OCI-LY7 (cell line): ENCODE measurements at regions not wholly inside any gene's neighbourhood (a gene's known extent, or its start where the extent isn't known, plus 50 kb on each side); places are given as distances from the start of the nearest gene placed in this dataset.
"Not testable (repeated sequence)": the region's sequence is repeated elsewhere in the genome, so short reads cannot be mapped to it uniquely, and the experiment has no call there.

Source experiments
- BruUV-seq: library from RNA; stranded (reverse); fragments of 400-500 nt; replicated peaks from 2 replicates; lab custom pipeline; 2021; lab: Mats Ljungman, UMichigan
- CTCF ChIA-PET: fragments of 300-600 bp; sonication (Branson Sonifier 250); formaldehyde crosslinking; loops from one replicate; lab custom pipeline; 2022; ENCODE audit warnings: antibody characterized with exemption; ENCODE audit not compliant: unreplicated experiment; lab: Charles Lee
- POLR2A ChIA-PET: fragments of 300-600 bp; sonication (Branson Sonifier 250); formaldehyde crosslinking; loops from one replicate; lab custom pipeline; 2022; ENCODE audit warnings: antibody characterized with exemption; lab: Charles Lee
- DNase-seq: peaks from one replicate; pipeline ENCODE4 v3.0.0-alpha.2; 2015; ENCODE audit warnings: low spot score
- H2AFZ ChIP-seq: fragments of 200-600 bp; sonication (generic), shearing (Covaris generic); 2 replicates; pipeline ENCODE4 v1.6.1; 2014; ENCODE audit warnings: mild to moderate bottlenecking, antibody characterized with exemption, low read length, moderate library complexity
- H3K27ac ChIP-seq: fragments of 200-600 bp; sonication (generic); 2 replicates; pipeline ENCODE4 v1.5.1; 2014; ENCODE audit warnings: mixed run types, low read depth, mild to moderate bottlenecking, moderate library complexity, low read length, inconsistent platforms; ENCODE audit not compliant: poor library complexity, severe bottlenecking
- H3K36me3 ChIP-seq: fragments of 200-600 bp; sonication (generic); 2 replicates; pipeline ENCODE4 v1.6.1; 2014; ENCODE audit warnings: mild to moderate bottlenecking, antibody characterized with exemption, low read length, moderate library complexity, mixed read lengths; ENCODE audit not compliant: insufficient read depth
- H3K4me1 ChIP-seq: fragments of 200-600 bp; sonication (generic); 2 replicates; pipeline ENCODE4 v1.5.1; 2014; ENCODE audit warnings: mild to moderate bottlenecking, low read length; ENCODE audit not compliant: insufficient read depth, poor library complexity, severe bottlenecking
- H3K4me2 ChIP-seq: fragments of 200-600 bp; sonication (generic); 2 replicates; pipeline ENCODE4 v1.6.1; 2014; ENCODE audit warnings: mild to moderate bottlenecking, low read length
- H3K4me3 ChIP-seq: fragments of 200-600 bp; sonication (generic); 2 replicates; pipeline ENCODE4 v1.5.1; 2014; ENCODE audit warnings: mild to moderate bottlenecking, low read depth, low read length; ENCODE audit not compliant: poor library complexity, severe bottlenecking
- H3K79me2 ChIP-seq: fragments of 200-600 bp; sonication (generic); 2 replicates; pipeline ENCODE4 v1.6.1; 2016; ENCODE audit warnings: low read depth, mild to moderate bottlenecking, low read length, moderate library complexity, mixed read lengths; ENCODE audit not compliant: insufficient read depth
- H3K9me2 ChIP-seq: fragments of 200-600 bp; sonication (generic); 2 replicates; pipeline ENCODE4 v1.6.1; 2016; ENCODE audit warnings: mild to moderate bottlenecking, low read length, mixed read lengths; ENCODE audit not compliant: insufficient read depth
- H3K9me3 ChIP-seq: fragments of 200-600 bp; sonication (generic); 2 replicates; pipeline ENCODE4 v1.6.1; 2014; ENCODE audit warnings: mild to moderate bottlenecking, mixed run types, low read length, mixed read lengths
- H4K20me1 ChIP-seq: fragments of 200-600 bp; sonication (generic); 2 replicates; pipeline ENCODE4 v1.6.1; 2014; ENCODE audit warnings: mild to moderate bottlenecking, antibody characterized with exemption, low read length, moderate library complexity, mixed read lengths; ENCODE audit not compliant: insufficient read depth
- intact Hi-C: fragments of 100-400 bp; cut with micrococcal nuclease; formaldehyde crosslinking; loops from one replicate; pipeline ENCODE4 v1.10.0; 2022; ENCODE audit not compliant: unreplicated experiment

- CTCF ChIA-PET, H3K79me2 ChIP-seq, H3K27ac ChIP-seq, H3K4me3 ChIP-seq, POLR2A ChIA-PET, H3K36me3 ChIP-seq, intact Hi-C loops, H3K4me1 ChIP-seq, H2AFZ ChIP-seq, BruUV-seq, DNase-seq, H3K9me3 ChIP-seq, H4K20me1 ChIP-seq, H3K9me2 ChIP-seq, H3K4me2 ChIP-seq: not testable (repeated sequence)
These were observed 368.0 kb downstream of the CDY2B start for GRCh38 chrY:17511984-17512383.

- H3K36me3 ChIP-seq, H3K27ac ChIP-seq, H4K20me1 ChIP-seq, H3K79me2 ChIP-seq, DNase-seq, H3K4me3 ChIP-seq, POLR2A ChIA-PET, H3K9me2 ChIP-seq, H3K4me1 ChIP-seq, H3K4me2 ChIP-seq, H3K9me3 ChIP-seq, H2AFZ ChIP-seq, intact Hi-C loops, CTCF ChIA-PET, BruUV-seq: not testable (repeated sequence)
These were observed 368.5 kb downstream of the CDY2B start for GRCh38 chrY:17511476-17511875.

GRCh38 chrY:17505834-17506233 lies 374.2 kb downstream of the CDY2B start:
- intact Hi-C loops = not testable (repeated sequence)

GRCh38 chrY:17484763-17485162 lies 395.3 kb downstream of the CDY2B start:
- H2AFZ ChIP-seq, DNase-seq, H3K36me3 ChIP-seq, H3K4me1 ChIP-seq, H3K79me2 ChIP-seq, H3K9me3 ChIP-seq, H3K4me2 ChIP-seq, H3K9me2 ChIP-seq, POLR2A ChIA-PET, H3K4me3 ChIP-seq, BruUV-seq, H3K27ac ChIP-seq, CTCF ChIA-PET, intact Hi-C loops, H4K20me1 ChIP-seq: not testable (repeated sequence)

More at GRCh38 chrY:17505834-17506233, 374.2 kb downstream of the CDY2B start:
- H4K20me1 ChIP-seq, H3K4me1 ChIP-seq, H3K36me3 ChIP-seq, H3K4me2 ChIP-seq, H2AFZ ChIP-seq, BruUV-seq, H3K9me2 ChIP-seq, H3K9me3 ChIP-seq, H3K79me2 ChIP-seq, H3K27ac ChIP-seq, H3K4me3 ChIP-seq, CTCF ChIA-PET, DNase-seq, POLR2A ChIA-PET: not testable (repeated sequence)

GRCh38 chrY:17484157-17484556 lies 395.9 kb downstream of the CDY2B start:
- CTCF ChIA-PET, BruUV-seq, intact Hi-C loops: not testable (repeated sequence)

GRCh38 chrY:17481389-17482022 lies 398.5 kb downstream of the CDY2B start:
- H3K36me3 ChIP-seq, H2AFZ ChIP-seq, H3K9me3 ChIP-seq, intact Hi-C loops, BruUV-seq, H3K4me1 ChIP-seq, DNase-seq, H3K27ac ChIP-seq, CTCF ChIA-PET, H3K79me2 ChIP-seq, H4K20me1 ChIP-seq, POLR2A ChIA-PET, H3K9me2 ChIP-seq, H3K4me2 ChIP-seq, H3K4me3 ChIP-seq: not testable (repeated sequence)

More at GRCh38 chrY:17484157-17484556, 395.9 kb downstream of the CDY2B start:
- H3K4me3 ChIP-seq, H3K4me2 ChIP-seq, H2AFZ ChIP-seq, POLR2A ChIA-PET, DNase-seq, H3K36me3 ChIP-seq, H3K27ac ChIP-seq, H3K9me2 ChIP-seq, H3K79me2 ChIP-seq, H4K20me1 ChIP-seq, H3K9me3 ChIP-seq, H3K4me1 ChIP-seq: not testable (repeated sequence)
